NCI-H1436 (cell line): ENCODE measurements at regions not wholly inside any gene's neighbourhood (a gene's known extent, or its start where the extent isn't known, plus 50 kb on each side); places are given as distances from the start of the nearest gene placed in this dataset.
"Not testable (repeated sequence)": the region's sequence is repeated elsewhere in the genome, so short reads cannot be mapped to it uniquely, and the experiment has no call there.

ENCODE experiments used
- DNase-seq: peaks from one replicate; lab custom pipeline; 2025; lab: John Stamatoyannopoulos, UW

- DNase-seq: not testable (repeated sequence)
Observed at GRCh38 chr3:168779970-168780645, 684.4 kb upstream of the GOLIM4 start.

GRCh38 chr3:168753724-168754123 is 658.0 kb upstream of the GOLIM4 start:
- DNase-seq: no peak

DNA sequence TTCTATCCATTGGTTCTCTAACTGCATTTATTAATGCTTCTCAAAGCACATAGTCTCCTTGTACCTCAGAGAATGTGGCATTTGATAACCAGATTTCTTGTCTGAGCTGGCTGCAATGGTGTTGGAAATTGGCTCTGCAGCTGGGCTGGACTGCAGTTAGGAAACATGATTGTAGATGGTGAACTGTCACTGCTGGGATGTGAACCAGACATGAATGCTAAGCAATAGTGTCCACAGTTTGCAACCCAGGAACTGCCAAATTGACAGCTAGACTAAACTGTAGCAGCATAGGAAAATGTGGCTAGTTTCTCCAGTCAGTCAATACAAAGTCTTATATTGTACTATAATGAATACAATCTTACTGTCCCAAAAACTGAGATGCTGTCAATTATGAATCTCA is 656.6 kb upstream of the GOLIM4 start:
- no peak for DNase-seq

DNA sequence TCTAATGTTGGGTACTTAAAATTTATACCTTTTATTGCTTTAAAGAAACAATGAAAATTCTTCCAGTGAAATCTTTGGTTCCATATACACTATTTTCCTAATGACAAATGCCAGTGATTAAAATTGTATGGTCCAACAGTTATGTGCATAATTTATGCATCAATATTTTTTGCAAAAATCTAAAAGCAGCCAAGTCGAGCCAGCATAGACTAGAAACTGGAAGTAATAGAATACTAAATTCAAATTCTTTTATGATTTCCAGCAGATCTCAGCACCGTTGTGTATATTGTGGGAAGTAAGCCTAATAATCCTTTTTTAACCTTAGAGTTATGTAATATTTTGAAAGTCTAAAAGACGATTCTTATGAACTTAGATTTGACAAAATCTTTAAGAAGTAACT is 652.0 kb upstream of the GOLIM4 start:
- no peak for DNase-seq

DNA sequence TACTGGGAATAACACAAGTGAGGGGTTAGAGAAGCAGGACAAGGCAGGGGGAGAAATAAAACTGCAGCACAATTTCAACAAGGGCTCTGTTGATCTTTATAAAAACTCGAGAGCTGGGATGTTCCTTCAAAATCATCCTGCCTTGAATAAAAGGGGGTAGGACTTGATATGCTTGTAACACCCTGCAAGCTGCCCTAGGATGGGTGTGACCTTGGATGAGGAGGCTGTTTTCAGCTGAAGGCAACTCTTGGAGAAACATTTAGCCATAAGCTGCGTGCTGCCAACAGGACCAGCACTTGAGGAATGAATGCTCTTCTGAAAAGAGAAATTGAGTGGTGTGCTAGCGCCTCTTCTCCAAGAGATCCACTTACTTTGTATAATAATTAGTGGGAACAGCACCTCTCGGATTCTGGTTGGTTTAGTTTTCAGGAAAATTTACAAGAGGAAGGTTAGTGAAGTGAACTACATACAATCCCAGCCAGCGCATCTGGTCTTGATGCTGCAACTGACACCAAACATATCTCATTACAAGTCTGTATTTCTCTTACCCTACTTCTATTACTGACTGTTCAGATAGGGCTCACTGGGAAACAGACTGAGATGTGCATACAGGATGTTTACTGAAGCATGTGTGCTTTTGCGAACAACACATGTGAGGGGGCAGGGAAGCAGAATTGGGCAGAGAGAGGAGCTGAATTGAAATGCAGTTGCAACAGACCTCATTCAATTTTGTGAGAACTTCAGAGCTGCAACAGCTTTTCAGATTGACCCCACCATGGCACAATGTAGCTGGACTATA is 643.0 kb upstream of the GOLIM4 start:
- no peak for DNase-seq

- no peak for DNase-seq
Observed at GRCh38 chr3:168736202-168736601, 640.5 kb upstream of the GOLIM4 start.

DNA sequence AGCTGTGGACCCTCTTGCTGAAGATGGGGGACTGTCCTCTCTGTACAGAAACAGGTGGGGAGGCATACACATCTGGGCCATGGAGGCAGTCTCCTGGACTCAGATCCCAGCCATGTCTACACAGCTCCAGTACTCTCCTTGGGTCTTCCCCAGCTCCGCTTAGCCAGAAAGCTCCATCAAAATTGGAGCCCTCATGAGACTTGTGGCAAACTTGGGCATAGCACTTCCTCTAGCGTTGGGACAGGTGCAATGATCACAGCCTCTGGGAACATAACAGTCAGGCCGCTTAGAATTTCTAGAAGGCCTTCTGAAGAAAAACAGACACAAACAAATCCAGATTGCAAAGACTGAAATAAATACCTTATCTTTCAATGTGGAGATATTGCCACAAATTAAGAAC is 634.3 kb upstream of the GOLIM4 start:
- DNase-seq: no peak

- no peak for DNase-seq
Observed at GRCh38 chr3:168722091-168722490, 626.4 kb upstream of the GOLIM4 start.

DNA sequence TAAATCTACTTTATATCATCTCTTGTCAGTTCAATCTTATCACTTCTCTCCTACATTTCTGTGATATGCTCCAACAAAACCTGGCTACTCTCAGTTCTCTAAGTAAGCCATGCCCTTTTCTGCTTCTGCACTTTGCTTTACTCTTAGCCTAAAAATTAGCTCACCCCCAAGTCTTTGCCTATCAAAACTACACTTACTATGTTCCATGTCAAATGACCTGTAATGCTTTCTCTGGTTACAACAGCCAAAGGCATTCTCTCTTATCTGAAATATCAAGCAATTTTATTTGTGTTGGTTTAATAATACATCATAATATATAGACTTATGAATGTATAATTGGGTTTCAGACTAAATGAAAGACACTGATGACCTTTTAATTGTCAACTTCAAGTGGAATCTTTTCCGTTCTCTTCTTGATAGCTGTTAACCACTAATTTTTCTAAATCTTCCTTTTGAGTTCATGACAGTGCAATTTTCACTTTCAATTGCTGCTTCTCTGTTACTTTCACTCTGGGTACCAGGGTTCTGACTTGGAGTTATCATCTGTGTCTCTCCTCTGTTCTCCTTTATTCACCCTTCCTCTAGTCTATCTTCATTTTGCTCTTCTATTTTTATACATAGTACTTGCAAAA is 619.0 kb upstream of the GOLIM4 start:
- no peak for DNase-seq

GRCh38 chr3:168709073-168709472 is 613.3 kb upstream of the GOLIM4 start:
- DNase-seq: no peak

- no peak for DNase-seq
Observed at GRCh38 chr3:168707900-168708299, 612.2 kb upstream of the GOLIM4 start.

GRCh38 chr3:168705412-168705811 is 609.7 kb upstream of the GOLIM4 start:
- DNase-seq: no peak

DNA sequence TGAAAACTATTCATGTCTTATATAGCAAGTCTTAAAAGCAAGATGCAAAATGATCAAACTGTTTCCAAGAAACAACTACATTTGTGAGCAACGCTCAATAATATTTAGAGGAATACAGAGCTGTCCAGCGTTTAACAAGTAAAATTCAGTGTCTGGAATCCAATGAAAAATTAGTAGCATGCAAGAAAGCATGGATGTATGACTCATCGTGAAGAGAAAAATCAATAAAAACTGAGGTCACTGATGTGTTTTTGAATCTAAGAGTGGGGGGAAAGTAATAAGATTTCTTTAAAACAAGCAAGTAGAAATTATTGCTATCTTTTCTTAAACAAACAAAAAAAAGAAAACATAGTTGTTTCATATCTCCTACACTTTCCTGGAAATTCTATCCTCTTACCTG is 600.3 kb upstream of the GOLIM4 start:
- no peak for DNase-seq

GRCh38 chr3:168693870-168694269 is 598.1 kb upstream of the GOLIM4 start:
- no peak for DNase-seq

GRCh38 chr3:168688267-168688666 is 592.5 kb upstream of the GOLIM4 start:
- DNase-seq: no peak

DNA sequence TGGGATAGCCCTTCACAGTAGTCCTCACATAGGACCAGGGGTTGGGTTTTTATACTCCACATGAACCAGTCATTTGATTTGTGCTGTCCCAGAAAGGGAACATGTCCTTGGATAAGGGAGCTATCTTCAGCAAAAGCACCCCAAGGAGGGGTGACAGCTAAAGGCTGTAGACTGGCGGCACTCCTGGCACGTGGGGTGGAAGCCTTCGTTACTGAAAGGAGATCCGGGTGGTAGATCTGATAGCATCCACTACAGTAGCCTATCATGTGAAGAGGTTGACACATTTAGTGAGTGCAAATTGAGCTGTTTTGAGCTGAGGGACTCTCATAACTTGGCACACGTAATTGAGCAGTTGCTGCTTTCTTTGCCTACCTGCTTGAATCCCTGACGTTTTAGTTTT is 588.8 kb upstream of the GOLIM4 start:
- DNase-seq: no peak

DNA sequence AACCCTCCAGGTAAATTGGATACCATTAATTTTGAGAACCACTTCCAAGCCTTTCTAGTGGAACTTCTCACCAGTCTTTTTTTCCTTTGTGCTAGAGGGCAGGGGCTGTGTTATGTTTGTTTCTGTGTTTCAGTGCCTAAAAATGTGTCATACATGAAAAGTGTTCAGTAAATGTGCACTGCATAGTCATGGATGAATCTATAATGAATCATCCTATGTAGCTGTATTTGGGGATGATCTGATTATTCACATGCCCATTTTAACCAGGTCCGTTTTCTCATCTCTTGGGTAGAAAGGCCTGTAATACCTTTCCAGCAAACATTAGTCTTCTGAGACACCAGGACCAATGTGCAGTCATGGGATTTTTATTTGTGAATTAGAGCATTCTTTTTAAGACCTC is 583.0 kb upstream of the GOLIM4 start:
- no peak for DNase-seq

DNA sequence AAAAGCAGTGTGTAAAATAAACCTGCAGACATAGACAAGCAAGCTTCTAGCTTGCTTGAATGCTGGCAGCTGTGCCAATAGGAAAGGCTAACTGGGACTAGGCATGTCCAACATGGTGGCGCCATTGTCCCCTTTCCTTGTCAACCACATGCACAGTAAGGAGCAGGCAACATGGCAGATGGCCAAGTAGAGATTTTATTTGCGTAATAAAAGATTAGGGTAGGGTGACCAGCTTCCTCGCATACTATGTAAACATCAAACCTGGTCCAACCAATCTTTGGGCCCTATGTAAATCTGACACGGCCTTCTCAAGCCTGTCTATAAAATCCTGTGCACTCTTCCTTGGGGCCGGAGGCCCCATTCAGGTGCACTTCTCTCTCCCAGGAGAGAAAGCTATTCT is 575.4 kb upstream of the GOLIM4 start:
- DNase-seq: no peak

DNA sequence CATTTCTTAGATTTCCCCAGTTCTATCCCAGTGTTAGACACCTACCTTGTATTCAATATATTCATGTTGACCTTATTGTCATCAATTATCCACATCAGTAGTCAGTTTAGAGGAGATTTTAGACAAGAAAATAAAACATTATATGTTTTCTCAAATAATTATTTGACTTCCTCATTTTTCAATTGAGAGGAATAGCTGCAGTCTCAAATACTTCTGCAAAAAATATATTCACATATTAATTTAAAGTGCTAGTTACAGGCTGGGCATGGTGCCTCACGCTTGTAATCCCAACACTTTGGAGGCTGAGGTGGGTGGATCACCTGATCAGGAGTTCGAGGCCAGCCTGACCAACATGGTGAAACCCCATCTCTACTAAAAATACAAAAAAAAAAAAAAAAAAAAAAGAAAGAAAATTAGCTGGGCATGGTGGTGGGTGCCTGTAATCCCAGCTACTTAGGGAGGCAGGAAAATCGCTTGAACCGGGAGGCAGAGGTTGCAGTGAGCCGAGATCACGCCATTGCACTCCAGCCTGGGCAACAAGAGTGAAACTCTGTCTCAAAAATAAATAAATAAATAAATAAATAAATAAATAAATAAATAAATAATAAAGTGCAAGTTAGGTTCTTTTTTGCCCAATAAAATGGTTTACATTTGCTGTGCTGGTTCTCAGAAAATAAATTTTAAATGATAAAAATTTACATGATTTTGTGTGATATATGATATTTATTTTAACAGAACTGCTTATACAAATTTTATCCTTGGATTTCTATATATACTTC is 565.3 kb upstream of the GOLIM4 start:
- not testable (repeated sequence) for DNase-seq

DNA sequence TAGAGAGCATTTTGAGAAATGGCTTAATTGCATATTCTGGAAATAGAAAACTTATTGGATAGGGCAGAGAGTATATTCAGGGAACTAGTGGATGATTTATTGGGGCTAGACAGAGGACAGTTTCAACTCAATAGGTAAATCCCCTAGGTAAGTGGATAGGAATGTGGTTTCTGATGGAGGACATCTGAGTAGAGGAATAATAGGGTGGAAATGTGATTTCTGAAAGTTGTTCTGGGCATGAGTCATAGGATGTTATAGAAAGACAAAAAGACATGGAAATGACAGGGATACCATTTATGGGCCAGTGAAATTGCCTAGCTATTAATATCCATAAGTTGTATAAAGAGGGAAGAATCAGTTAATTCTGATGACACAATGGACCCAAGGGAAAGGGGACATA is 563.3 kb upstream of the GOLIM4 start:
- DNase-seq: no peak

- DNase-seq: no peak
Observed at GRCh38 chr3:168655611-168656010, 559.9 kb upstream of the GOLIM4 start.

DNA sequence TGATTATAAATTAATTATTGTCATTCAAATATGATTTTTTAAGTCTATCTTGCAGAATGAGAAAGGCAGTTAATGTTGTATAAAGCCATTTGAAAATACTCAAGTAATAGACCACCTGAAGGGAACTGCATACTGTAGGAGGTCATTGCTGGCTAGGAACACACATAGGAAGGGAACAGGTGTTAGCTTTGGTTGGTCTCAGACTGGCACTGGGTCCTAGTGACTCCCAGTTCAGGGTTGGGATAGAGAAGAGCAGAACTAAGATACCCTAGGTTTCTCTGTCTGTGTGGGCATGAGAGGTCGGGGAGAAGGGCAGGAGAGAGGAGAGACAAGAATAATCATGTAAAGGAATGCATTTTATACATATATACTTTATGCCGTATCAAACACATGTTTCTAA is 559.0 kb upstream of the GOLIM4 start:
- no peak for DNase-seq
